CD14-positive monocyte (primary cell): ENCODE measurements at regions not wholly inside any gene's neighbourhood (a gene's known extent, or its start where the extent isn't known, plus 50 kb on each side); places are given as distances from the start of the nearest gene placed in this dataset.
"Not testable (repeated sequence)": the region's sequence is repeated elsewhere in the genome, so short reads cannot be mapped to it uniquely, and the experiment has no call there.

Source experiments
- DNase-seq, 3 donors: peaks; one replicate each; pipeline ENCODE4 v3.0.0-alpha.2; 2011 to 2022
- H2AFZ ChIP-seq: 2 replicates; pipeline ENCODE4 v1.6.0; 2012; ENCODE audit warnings: mild to moderate bottlenecking, low read depth, low read length, inconsistent platforms; ENCODE audit not compliant: insufficient read depth, poor library complexity, severe bottlenecking
- H3K27ac ChIP-seq, 2 donors: 1 replicate in 1 of 2; 2 replicates in 1 of 2; pipeline ENCODE4 v1.5.1; 2012 to 2013; ENCODE audit warnings: low read length in 2 of 2, control low read depth in 1 of 2, inconsistent platforms in 1 of 2, low read depth in 1 of 2, mild to moderate bottlenecking in 1 of 2
- H3K27me3 ChIP-seq, 2 donors: one replicate each; pipeline versions ENCODE4 v1.6.0 to v1.6.1; 2011 to 2013; ENCODE audit warnings: low read length in 2 of 2; ENCODE audit not compliant: control insufficient read depth in 2 of 2, insufficient read depth in 2 of 2
- H3K36me3 ChIP-seq, 2 donors: replicated peaks in 1 of 2; 1 replicate in 1 of 2; 2 replicates in 1 of 2; pipeline versions ENCODE4 v1.5.1 to v1.6.1; 2012 to 2013; ENCODE audit warnings: low read length in 2 of 2, control low read depth in 1 of 2, inconsistent platforms in 1 of 2, mild to moderate bottlenecking in 1 of 2; ENCODE audit not compliant: insufficient read depth in 2 of 2, control insufficient read depth in 1 of 2
- H3K4me1 ChIP-seq, 2 donors: 1 replicate in 1 of 2; 2 replicates in 1 of 2; pipeline versions ENCODE4 v1.5.1 to v1.6.1; 2012 to 2013; ENCODE audit warnings: low read length in 2 of 2, control low read depth in 1 of 2, inconsistent platforms in 1 of 2, mild to moderate bottlenecking in 1 of 2, moderate library complexity in 1 of 2; ENCODE audit not compliant: insufficient read depth in 2 of 2, control insufficient read depth in 1 of 2
- H3K4me2 ChIP-seq: replicated peaks from 2 replicates; pipeline ENCODE3; 2012; ENCODE audit warnings: low read length, moderate library complexity, mild to moderate bottlenecking; ENCODE audit not compliant: poor library complexity, severe bottlenecking; ENCODE audit errors: extremely low read depth
- H3K4me3 ChIP-seq, 3 experiments: fragments of 200-600 bp in 1 of 3; sonication (generic) in 1 of 3; replicated peaks in 1 of 3; 1 replicate in 2 of 3; 2 replicates in 1 of 3; pipeline ENCODE4 v1.5.1; 2011 to 2013; ENCODE audit warnings: low read length in 3 of 3, mild to moderate bottlenecking in 3 of 3, control low read depth in 2 of 3, low read depth in 2 of 3, inconsistent platforms in 1 of 3, moderate library complexity in 1 of 3
- H3K79me2 ChIP-seq: 2 replicates; pipeline ENCODE4 v1.6.0; 2012; ENCODE audit warnings: mild to moderate bottlenecking, control low read depth, inconsistent platforms, low read length, moderate library complexity; ENCODE audit not compliant: insufficient read depth
- H3K9ac ChIP-seq: 2 replicates; pipeline ENCODE4 v1.6.0; 2017; ENCODE audit warnings: low read length, mild to moderate bottlenecking; ENCODE audit not compliant: insufficient read depth, poor library complexity, severe bottlenecking
- H3K9me3 ChIP-seq, 2 donors: replicated peaks in 1 of 2; 1 replicate in 1 of 2; 2 replicates in 1 of 2; pipeline versions ENCODE4 v1.5.1 to v1.6.1; 2012 to 2013; ENCODE audit warnings: low read length in 2 of 2, control low read depth in 1 of 2; ENCODE audit not compliant: control insufficient read depth in 1 of 2, insufficient read depth in 1 of 2
- H4K20me1 ChIP-seq: 2 replicates; pipeline ENCODE4 v1.6.0; 2012; ENCODE audit warnings: mild to moderate bottlenecking, low read length, control low read depth, moderate library complexity; ENCODE audit not compliant: insufficient read depth
- H3K27ac Mint-ChIP-seq, 7 donors: one replicate each; pipeline ENCODE4 v1.8.0; 2020; ENCODE audit warnings: mild to moderate bottlenecking in 7 of 7, mixed read lengths in 7 of 7, moderate library complexity in 6 of 7, inconsistent platforms in 2 of 7
- H3K27me3 Mint-ChIP-seq, 3 donors: one replicate each; pipeline ENCODE4 v1.8.0; 2021 to 2022; ENCODE audit warnings: low read depth in 3 of 3, mild to moderate bottlenecking in 3 of 3, mixed read lengths in 3 of 3, moderate library complexity in 3 of 3, inconsistent platforms in 1 of 3
- H3K36me3 Mint-ChIP-seq, 2 donors: one replicate each; pipeline ENCODE4 v1.8.0; 2020; ENCODE audit warnings: mixed read lengths in 2 of 2, inconsistent platforms in 1 of 2, mild to moderate bottlenecking in 1 of 2
- H3K4me1 Mint-ChIP-seq: one replicate; pipeline ENCODE4 v1.8.0; 2020; ENCODE audit warnings: mild to moderate bottlenecking, mixed read lengths
- H3K4me3 Mint-ChIP-seq, 2 donors: one replicate each; pipeline ENCODE4 v1.8.0; 2020; ENCODE audit warnings: mild to moderate bottlenecking in 2 of 2, mixed read lengths in 2 of 2, moderate library complexity in 1 of 2
- H3K9me3 Mint-ChIP-seq, 7 donors: one replicate each; pipeline ENCODE4 v1.8.0; 2020 to 2022; ENCODE audit warnings: mixed read lengths in 7 of 7, mild to moderate bottlenecking in 6 of 7, moderate library complexity in 6 of 7, inconsistent platforms in 2 of 7
- WGBS: methylation state at CpG from one replicate; pipeline ENCODE4 v1.1.5; 2013; ENCODE audit warnings: missing lambda C conversion rate; ENCODE audit not compliant: insufficient coverage; 5-methylcytosine and 5-hydroxymethylcytosine counted together
- intact Hi-C, 2 donors: fragments of 100-400 bp; cut with micrococcal nuclease; formaldehyde crosslinking; loops; one replicate each; pipeline versions ENCODE4 v1.15.0 to v1.15.1; 2023
- TF ChIP-seq, protein P1 (sequence below): fragments of 200-600 bp; IDR thresholded peaks from one replicate; pipeline ENCODE4 v1.8.0; 2022; ENCODE audit warnings: antibody characterized with exemption, mild to moderate bottlenecking

DNA sequence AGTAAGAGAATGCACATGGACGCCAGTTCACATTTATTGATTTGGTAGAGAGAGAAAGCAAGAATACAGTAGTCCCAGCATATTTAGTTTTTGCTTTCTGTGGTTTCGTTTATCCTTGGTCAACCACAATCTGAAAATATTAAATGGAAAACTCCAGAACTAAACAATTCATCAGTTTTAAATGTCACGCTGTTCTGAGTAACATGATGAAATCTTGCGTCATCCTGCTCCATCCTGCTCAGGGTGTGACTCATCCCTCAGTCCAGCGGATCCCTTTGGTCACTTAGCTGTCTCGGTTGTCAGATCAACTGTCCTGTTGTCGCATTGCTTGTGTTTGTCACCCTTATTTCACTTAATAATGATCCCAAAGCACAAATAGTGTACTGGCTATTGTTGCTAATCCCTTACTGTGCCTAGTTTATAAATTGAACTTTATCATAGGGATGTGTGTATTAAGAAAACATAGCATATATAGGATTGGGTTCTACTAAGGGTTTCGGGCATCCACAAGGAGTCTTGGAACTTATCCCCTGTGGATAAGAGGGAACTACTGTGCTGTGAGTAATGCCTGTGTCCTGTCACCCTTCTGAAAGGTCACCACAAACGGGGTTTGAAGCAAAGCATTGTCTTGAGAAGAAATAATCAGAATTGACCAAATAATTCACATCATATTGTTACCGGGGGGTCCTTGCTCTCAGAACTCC lies 73.6 kb downstream of the OTUD1 start:
- Histone ChIP-seq H3K9ac (no peak overlapping the region), H3K4me1 (peaks cover 13 to 18% of the 10 kb centered on the region in 2 donors), H3K79me2 (no peaks in the 10 kb centered on the region), H3K27me3 (no peaks in the 10 kb centered on the region), H2AFZ (no peak overlapping the region), H4K20me1 (no peaks in the 10 kb centered on the region), H3K4me2 (no peak overlapping the region), H3K9me3 (no peaks in the 10 kb centered on the region), H3K27ac (peak overlapping the region in 1 of 2 donors; percentile 63), H3K36me3 (no peaks in the 10 kb centered on the region), H3K4me3 (no peak overlapping the region)
- 44% methylated on average over 7 of the region's 10 CpGs for WGBS
- H3K27ac Mint-ChIP-seq, result peak overlapping the region; percentile 52 to 89 (median 66)
- H3K4me1 Mint-ChIP-seq, result peaks cover 18% of the 10 kb centered on the region
- TF ChIP-seq, protein P1, sequence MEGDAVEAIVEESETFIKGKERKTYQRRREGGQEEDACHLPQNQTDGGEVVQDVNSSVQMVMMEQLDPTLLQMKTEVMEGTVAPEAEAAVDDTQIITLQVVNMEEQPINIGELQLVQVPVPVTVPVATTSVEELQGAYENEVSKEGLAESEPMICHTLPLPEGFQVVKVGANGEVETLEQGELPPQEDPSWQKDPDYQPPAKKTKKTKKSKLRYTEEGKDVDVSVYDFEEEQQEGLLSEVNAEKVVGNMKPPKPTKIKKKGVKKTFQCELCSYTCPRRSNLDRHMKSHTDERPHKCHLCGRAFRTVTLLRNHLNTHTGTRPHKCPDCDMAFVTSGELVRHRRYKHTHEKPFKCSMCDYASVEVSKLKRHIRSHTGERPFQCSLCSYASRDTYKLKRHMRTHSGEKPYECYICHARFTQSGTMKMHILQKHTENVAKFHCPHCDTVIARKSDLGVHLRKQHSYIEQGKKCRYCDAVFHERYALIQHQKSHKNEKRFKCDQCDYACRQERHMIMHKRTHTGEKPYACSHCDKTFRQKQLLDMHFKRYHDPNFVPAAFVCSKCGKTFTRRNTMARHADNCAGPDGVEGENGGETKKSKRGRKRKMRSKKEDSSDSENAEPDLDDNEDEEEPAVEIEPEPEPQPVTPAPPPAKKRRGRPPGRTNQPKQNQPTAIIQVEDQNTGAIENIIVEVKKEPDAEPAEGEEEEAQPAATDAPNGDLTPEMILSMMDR, result no peak
- H3K27me3 Mint-ChIP-seq, result peaks cover 3 to 15% (median 5%) of the 10 kb centered on the region in 3 donors
- intact Hi-C loops, result loop anchor here in 1 of 2 donors (10.0 kb wide), 1 partner anchor 68 kb away; no protein-coding TSS in a partner anchor
- peak overlapping the region in 1 of 2 donors; percentile 19 for H3K4me3 Mint-ChIP-seq
- no peaks in the 10 kb centered on the region for H3K36me3 Mint-ChIP-seq
- DNase-seq, result peak; percentile 89 to 97 (median 96)
- peaks cover 2 to 14% (median 6%) of the 10 kb centered on the region in 7 donors for H3K9me3 Mint-ChIP-seq

DNA sequence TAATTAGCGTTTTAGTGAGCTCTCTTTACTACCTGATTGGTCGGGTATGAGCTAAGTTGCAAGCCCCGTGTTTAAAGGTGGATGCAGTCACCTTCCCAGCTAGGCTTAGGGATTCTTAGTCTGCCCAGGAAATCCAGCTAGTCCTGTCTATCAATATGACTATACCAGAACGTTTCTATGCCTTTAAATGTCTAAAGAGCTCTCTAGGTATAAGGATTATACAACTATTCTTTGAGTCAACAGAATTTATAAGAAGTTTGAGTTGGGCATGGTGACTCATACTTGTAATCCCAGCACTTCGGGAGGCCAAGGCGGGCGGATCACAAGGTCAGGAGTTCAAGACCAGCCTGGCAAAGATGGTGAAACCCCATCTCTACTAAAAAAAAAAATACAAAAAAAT lies 74.7 kb downstream of the OTUD1 start:
- not testable (repeated sequence) for H3K27me3 ChIP-seq, H3K79me2 ChIP-seq, H3K27ac ChIP-seq, H3K9me3 ChIP-seq, H4K20me1 ChIP-seq, H3K36me3 ChIP-seq, H3K4me3 ChIP-seq, H3K9ac ChIP-seq, H3K4me3 Mint-ChIP-seq, DNase-seq, H3K4me2 ChIP-seq, H2AFZ ChIP-seq, H3K36me3 Mint-ChIP-seq
- WGBS, result no CpG with 5 or more reads among the region's 7 CpGs
- intact Hi-C loops, result loop anchor here in 1 of 2 donors (10.0 kb wide), 1 partner anchor 69 kb away; no protein-coding TSS in a partner anchor
- peaks cover 13 to 21% of the 10 kb centered on the region in 2 donors for H3K4me1 ChIP-seq
- Mint-ChIP-seq H3K9me3 (peaks cover 2 to 12% (median 5%) of the 10 kb centered on the region in 7 donors), H3K27ac (peak overlapping the region in 1 of 7 donors; percentile 1), H3K4me1 (peaks cover 22% of the 10 kb centered on the region), H3K27me3 (peaks cover 5 to 15% (median 5%) of the 10 kb centered on the region in 3 donors)
